OCI-M1 (cell line): ENCODE measurements at regions not wholly inside any gene's neighbourhood (a gene's known extent, or its start where the extent isn't known, plus 50 kb on each side); places are given as distances from the start of the nearest gene placed in this dataset.
"Not testable (repeated sequence)": the region's sequence is repeated elsewhere in the genome, so short reads cannot be mapped to it uniquely, and the experiment has no call there.

Experiments
- DNase-seq: peaks from one replicate; lab custom pipeline; 2025; lab: John Stamatoyannopoulos, UW

DNA sequence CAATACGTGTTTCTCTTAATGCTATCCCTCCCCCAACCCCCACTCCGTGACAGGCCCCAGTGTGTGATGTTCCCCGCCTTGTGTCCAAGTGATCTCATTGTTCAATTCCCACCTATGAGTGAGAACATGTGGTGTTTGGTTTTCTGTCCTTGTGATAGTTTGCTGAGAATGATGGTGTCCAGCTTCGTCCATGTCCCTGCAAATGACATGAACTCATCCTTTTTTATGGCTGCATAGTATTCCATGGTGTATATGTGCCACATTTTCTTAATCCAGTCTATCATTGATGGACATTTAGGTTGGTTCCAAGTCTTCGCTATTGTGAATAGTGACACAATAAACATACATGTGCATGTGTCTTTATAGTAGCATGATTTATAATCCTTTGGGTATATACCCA, 52.5 kb downstream of the KIAA0408 start:
- DNase-seq, result not testable (repeated sequence)

DNA sequence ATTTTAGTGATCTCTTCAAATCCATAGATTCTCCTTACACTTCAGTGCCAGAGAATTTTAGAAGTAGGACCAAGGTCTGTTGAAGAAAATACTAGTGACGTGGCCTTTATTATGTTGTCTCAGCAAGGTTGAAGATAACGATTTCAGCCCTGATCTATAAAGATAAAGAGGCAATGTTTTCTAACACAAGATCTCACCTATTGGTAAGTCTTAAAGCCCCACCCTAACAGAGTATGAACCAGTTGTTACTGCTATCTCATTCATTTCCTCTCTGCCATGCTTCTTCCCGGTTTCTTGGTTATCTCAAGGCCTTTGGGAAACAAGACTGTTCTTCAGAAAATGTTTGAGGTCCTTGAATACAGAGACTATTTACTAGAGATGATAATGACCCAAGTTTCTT, 53.1 kb downstream of the KIAA0408 start:
- DNase-seq, result no peak

DNA sequence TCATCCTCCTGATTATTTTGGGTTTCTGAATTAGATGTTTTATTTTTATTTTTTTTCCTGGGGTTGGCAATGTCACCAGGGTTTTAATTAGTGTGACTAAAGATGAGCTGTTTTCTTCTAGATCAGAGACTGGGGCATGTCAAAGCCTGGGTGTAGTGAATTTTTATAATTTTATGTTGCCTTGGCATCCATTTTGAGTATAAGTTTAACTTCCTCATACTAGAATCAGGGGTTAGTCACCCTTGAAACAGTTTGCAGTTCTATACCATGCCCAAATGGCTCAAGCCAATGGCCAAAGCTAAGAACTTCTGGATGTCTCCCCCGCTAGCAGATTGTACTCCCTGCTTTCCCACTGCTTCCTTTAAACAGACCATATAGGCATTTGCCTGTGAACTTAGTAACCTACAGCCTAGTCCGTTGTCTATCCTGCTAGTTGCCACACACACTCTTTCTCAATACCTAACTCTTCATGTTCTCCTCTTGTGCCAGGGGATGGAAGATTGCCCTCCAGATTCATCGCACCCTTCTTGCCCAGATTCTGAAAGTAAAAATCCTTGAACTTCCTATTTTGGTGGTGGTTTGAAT, 54.5 kb downstream of the KIAA0408 start:
- no peak for DNase-seq

DNA sequence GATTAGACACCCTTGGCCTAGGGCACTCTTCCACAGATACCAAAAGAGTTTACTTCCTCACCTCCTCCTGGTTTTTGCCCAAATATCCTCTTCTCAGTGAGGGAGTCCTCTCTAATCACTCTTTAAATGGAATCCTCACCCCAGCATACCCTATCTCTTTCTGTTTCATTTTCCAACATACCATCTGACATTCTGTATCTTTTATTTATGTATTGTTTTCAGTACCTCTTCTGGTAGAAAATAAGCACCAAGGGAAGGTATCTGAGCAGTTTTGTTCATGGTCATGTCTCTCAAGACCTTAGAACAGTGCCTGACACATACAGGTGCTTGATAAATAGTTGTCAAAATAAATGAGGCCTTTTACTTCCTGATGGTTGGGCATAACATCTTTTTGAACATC, 55.1 kb downstream of the KIAA0408 start:
- peak; percentile 24 for DNase-seq

DNA sequence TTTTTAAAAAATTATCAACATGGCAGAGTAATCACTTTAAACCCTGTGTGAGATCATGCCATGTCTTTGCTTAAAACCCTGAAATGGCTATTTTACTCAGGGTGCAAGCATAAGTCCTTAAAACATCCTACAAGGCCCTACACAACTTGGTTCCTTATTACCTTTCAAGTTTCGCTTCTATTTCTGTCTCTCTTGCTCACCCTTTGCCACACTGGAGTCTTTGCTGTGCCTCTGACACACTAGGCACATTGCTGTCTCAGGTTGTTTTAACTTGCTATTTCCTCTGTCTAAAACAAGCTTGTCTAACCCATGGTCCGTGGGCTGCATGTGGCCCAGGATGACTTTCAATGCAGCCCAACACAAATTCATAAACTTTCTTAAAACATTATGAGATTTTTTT, 55.6 kb downstream of the KIAA0408 start:
- DNase-seq, result no peak

DNA sequence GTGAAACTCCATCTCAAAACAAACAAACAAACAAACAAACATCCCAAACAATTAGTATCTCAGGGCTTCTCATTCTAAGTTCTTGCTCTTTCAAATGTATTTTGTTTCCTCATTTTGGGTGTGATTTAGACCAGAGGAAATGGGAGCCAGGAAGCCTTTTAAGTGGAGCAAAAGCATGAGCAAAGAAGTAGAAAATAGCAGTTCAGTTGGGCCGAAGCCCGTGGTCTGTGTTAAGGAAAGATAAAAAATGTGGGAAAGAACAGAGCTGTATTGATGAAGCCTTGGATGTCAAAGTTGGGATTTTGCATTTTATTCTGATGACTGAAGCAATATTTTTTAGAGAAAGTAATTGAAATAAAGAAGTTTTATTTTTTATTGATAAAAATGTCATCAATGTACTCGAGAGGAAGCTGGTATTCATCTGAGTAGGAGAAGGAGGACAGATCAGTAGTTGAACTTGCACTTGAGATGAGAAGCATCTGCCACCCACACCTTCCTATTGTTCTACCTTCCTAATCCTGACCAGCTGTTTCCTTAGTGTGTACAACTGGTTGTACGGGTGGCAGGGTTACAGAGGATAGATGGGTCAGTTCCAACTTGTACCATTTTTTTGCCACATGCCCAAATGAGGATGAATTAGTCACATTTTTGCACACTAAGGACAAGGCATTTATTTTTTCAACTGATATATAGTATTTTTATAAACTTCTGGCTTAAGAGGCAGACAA, 56.1 kb downstream of the KIAA0408 start:
- no peak for DNase-seq

DNA sequence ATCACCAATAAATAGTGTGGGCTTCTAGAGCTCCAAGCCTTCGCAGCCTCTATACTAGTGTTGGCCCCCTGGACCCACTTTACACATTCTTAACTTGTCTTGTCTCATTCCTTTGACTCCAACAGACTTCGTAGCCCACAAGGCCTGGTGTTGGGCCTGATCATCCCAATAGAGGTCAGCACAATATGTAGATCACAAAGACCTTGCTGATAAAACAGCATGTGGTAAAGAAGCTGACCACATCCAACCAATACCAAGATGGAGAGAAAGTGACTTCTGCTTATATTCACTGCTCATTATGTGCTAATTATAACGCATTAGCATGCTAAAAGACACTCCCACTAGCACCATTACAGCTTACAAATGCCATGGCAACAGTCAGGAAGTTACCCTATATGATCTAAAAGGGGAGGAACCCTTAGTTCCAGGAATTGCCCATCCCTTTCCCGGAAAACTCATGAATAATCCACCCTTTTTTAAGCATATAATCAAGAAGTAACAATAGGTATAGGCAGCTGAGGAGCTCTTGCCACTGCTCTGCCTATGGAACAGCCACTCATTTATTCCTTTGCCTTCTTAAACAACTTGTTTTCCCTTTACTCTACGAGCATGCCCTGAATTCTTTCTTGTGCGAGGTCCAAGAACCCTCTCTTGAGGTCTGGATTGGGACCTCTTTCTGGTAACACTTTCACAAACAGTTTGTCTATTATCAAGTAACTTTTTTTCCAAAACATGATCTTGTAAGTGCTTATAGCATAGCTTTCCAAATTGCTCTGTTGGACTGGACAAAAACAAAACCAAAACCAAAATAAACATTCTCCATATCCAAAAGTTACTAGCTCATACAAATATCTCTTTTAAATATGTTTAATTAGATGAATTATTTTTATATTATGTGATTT, 54.6 kb upstream of the ECHDC1 start:
- DNase-seq, result peak; percentile 92

DNA sequence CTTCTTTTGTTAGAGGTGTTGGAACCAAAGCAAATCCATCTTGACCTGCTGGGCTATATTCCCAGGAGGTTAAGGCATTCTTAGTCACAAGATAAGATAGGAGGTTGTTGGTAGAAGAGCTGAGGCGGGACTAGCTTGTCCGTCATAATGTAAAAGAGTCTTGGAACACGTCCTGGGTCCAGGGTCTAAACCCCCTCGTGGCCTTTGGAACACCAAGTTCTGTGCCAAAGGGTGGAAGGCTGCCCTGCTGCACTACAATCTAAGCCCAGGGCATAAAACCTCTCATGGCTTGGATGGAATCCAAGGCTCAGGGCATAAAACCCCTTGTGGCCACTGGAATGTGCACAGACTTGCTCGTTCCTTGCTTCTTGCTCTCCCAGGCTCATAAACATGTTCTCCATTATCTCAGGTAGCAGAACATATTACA, 53.8 kb upstream of the ECHDC1 start:
- DNase-seq, result not testable (repeated sequence)
